ENCODE measurements at regions not wholly inside any gene's neighbourhood (a gene's known extent, or its start where the extent isn't known, plus 50 kb on each side); places are given as distances from the start of the nearest gene placed in this dataset.
A peak's percentile ranks its signal among the peaks of the same experiment; 100 is the strongest.

DNA sequence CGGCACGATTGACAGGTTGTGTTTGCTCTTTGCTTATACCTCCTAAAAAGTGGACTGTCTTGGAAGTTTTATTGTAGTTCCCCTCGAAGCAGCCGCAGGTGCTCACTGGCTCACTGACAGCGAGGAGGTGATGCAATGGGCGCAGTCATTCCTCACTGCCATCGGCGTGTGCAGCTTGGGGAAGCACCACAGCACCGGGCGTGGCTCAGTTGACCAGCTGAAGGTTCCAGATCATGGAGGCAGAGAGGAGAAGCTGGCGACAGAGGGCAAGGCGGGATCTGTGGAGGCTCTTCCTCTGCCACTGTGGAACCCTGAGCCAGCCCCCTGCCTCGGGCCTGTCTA is 72.1 kb upstream of the TNRC6C start:
- H3K27me3 ChIP-seq (ENCODE audit: insufficient read depth, low read length, poor library complexity), result peaks cover 5% of the 10 kb centered on the region
- no peak for DNase-seq
- no peak overlapping the region for H2AK5ac ChIP-seq (ENCODE audit: low read length)
- H2BK5ac ChIP-seq (ENCODE audit: low read length), result no peak overlapping the region
- H3K4me1 ChIP-seq (ENCODE audit: control insufficient read depth, low read depth, low read length), result no peaks in the 10 kb centered on the region
- no peak overlapping the region for H3K4ac ChIP-seq (ENCODE audit: low read depth, low read length)
- no peak overlapping the region for H3K4me3 ChIP-seq (ENCODE audit: low read length)
- H4K5ac ChIP-seq (ENCODE audit: low read length), result no peak overlapping the region
- H3K79me2 ChIP-seq (ENCODE audit: control insufficient read depth, insufficient read depth, low read length), result no peaks in the 10 kb centered on the region
- no peak overlapping the region for H2BK15ac ChIP-seq (replicated peaks; ENCODE audit: low read depth)
- H4K8ac ChIP-seq (ENCODE audit: low read depth, low read length), result no peak overlapping the region
- no peak overlapping the region for H3K56ac ChIP-seq (ENCODE audit: low read length)
- H3K4me2 ChIP-seq (ENCODE audit: low read length), result no peak overlapping the region
- WGBS (ENCODE audit: extremely low coverage, insufficient coverage, low lambda C conversion rate), result no CpG with 5 or more reads among the region's 13 CpGs
- no peak overlapping the region for H2BK120ac ChIP-seq (ENCODE audit: low read depth, low read length)
- H3K27ac ChIP-seq (ENCODE audit: low read depth, low read length), result no peak overlapping the region
- no peaks in the 10 kb centered on the region for H3K79me1 ChIP-seq (ENCODE audit: low read length)
- H3K23ac ChIP-seq (ENCODE audit: low read length), result no peak overlapping the region
- H3K9ac ChIP-seq (ENCODE audit: low read length), result no peak overlapping the region
- no peaks in the 10 kb centered on the region for H3K36me3 ChIP-seq (ENCODE audit: control insufficient read depth, insufficient read depth, low read length)
- no peak overlapping the region for H3K18ac ChIP-seq (ENCODE audit: low read length)

DNA sequence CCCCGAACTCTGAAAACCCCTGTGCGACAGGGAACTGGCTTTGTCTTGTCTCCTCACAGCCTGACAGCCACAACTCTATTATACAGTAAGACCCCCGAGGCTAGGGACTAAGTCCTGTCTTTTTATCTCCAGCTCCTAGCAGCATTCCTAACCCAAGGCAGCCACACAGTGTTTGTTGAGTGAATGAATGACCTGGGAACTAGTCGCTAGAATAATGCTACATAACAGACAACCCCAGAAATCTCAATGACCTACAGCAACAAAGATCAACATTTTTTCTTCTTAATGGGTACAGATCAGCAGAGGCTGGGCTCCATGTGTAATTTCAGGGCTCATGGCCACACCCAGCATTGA is 71.4 kb upstream of the TNRC6C start:
- Histone ChIP-seq H3K27me3 (ENCODE audit: insufficient read depth, low read length, poor library complexity) (peaks cover 5% of the 10 kb centered on the region), H4K5ac (ENCODE audit: low read length) (no peak overlapping the region), H2BK5ac (ENCODE audit: low read length) (no peak overlapping the region), H3K56ac (ENCODE audit: low read length) (no peak overlapping the region), H3K79me1 (ENCODE audit: low read length) (no peaks in the 10 kb centered on the region), H3K4ac (ENCODE audit: low read depth, low read length) (no peak overlapping the region), H3K9ac (ENCODE audit: low read length) (no peak overlapping the region), H2AK5ac (ENCODE audit: low read length) (no peak overlapping the region), H2BK15ac (replicated peaks; ENCODE audit: low read depth) (no peak overlapping the region), H3K18ac (ENCODE audit: low read length) (no peak overlapping the region), H2BK120ac (ENCODE audit: low read depth, low read length) (no peak overlapping the region), H3K36me3 (ENCODE audit: control insufficient read depth, insufficient read depth, low read length) (no peaks in the 10 kb centered on the region), H3K4me3 (ENCODE audit: low read length) (no peak overlapping the region), H3K23ac (ENCODE audit: low read length) (no peak overlapping the region), H3K27ac (ENCODE audit: low read depth, low read length) (no peak overlapping the region), H3K4me2 (ENCODE audit: low read length) (no peak overlapping the region), H3K79me2 (ENCODE audit: control insufficient read depth, insufficient read depth, low read length) (no peaks in the 10 kb centered on the region), H4K8ac (ENCODE audit: low read depth, low read length) (no peak overlapping the region), H3K4me1 (ENCODE audit: control insufficient read depth, low read depth, low read length) (no peaks in the 10 kb centered on the region)
- no CpG with 5 or more reads among the region's 4 CpGs for WGBS (ENCODE audit: extremely low coverage, insufficient coverage, low lambda C conversion rate)
- DNase-seq, result no peak

GRCh38 chr17:77887464-77888241 is 70.8 kb upstream of the TNRC6C start:
- Histone ChIP-seq H4K5ac (ENCODE audit: low read length) (no peak overlapping the region), H3K4me3 (ENCODE audit: low read length) (peak overlapping the region; percentile 28), H3K27ac (ENCODE audit: low read depth, low read length) (no peak overlapping the region), H3K4ac (ENCODE audit: low read depth, low read length) (no peak overlapping the region), H3K4me2 (ENCODE audit: low read length) (peak overlapping the region; percentile 89), H4K8ac (ENCODE audit: low read depth, low read length) (no peak overlapping the region), H3K36me3 (ENCODE audit: control insufficient read depth, insufficient read depth, low read length) (no peaks in the 10 kb centered on the region), H2AK5ac (ENCODE audit: low read length) (no peak overlapping the region), H3K23ac (ENCODE audit: low read length) (no peak overlapping the region), H3K4me1 (ENCODE audit: control insufficient read depth, low read depth, low read length) (no peaks in the 10 kb centered on the region), H3K79me1 (ENCODE audit: low read length) (no peaks in the 10 kb centered on the region), H2BK120ac (ENCODE audit: low read depth, low read length) (no peak overlapping the region), H3K56ac (ENCODE audit: low read length) (peak overlapping the region; percentile 59), H3K79me2 (ENCODE audit: control insufficient read depth, insufficient read depth, low read length) (no peaks in the 10 kb centered on the region), H2BK5ac (ENCODE audit: low read length) (no peak overlapping the region), H2BK15ac (replicated peaks; ENCODE audit: low read depth) (no peak overlapping the region), H3K27me3 (ENCODE audit: insufficient read depth, low read length, poor library complexity) (peaks cover 5% of the 10 kb centered on the region), H3K18ac (ENCODE audit: low read length) (no peak overlapping the region), H3K9ac (ENCODE audit: low read length) (peak overlapping the region; percentile 33)
- DNase-seq, result peak; percentile 29
- no CpG with 5 or more reads among the region's 44 CpGs for WGBS (ENCODE audit: extremely low coverage, insufficient coverage, low lambda C conversion rate)

DNA sequence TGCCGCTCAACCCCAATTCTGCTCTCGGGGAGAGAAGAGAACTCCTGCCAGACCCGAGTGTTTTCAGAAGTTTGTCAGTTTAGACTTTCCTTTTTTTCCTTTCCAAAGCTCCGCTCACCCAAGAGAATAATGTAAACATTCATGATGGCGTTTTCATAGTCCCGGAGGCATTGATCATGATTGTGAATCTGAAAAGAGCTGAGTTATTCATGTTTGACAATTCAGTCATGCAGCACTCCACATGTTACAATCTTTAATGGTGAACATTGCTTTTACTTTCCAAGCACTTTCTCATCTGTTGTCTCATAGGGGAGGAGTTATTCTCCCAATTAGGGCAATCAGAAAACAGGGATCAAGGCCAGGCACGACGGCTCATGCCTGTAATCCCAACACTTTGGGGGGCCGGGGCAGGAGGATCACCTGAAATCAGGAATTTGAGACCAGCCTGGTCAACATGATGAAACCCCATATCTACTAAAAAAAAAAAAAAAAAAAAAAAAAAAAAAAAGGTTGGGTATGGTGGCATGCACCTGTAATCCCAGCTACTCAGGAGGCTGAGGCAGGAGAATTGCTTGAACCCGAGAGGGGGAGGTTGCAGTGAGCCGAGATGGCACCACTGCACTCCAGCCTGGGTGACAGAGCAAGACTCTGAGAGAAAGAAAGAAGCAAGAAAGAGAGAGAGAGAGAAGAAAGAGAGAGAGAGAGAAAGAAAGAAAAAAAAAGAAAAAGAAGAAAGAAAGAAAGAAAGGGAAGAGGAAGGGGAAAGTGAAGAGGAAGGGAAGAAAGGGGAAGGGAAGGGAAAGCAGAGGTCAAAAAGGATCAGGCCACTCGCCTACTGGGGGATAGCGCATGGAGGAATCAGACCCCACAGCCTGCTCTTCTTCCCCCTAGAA is 70.0 kb upstream of the TNRC6C start:
- H3K79me1 ChIP-seq (ENCODE audit: low read length), result no peaks in the 10 kb centered on the region
- no peak overlapping the region for H3K18ac ChIP-seq (ENCODE audit: low read length)
- WGBS (ENCODE audit: extremely low coverage, insufficient coverage, low lambda C conversion rate), result no CpG with 5 or more reads among the region's 13 CpGs
- no peak overlapping the region for H3K23ac ChIP-seq (ENCODE audit: low read length)
- no peak for DNase-seq
- peak overlapping the region; percentile 89 for H3K4me2 ChIP-seq (ENCODE audit: low read length)
- H2AK5ac ChIP-seq (ENCODE audit: low read length), result no peak overlapping the region
- H4K8ac ChIP-seq (ENCODE audit: low read depth, low read length), result no peak overlapping the region
- H3K56ac ChIP-seq (ENCODE audit: low read length), result no peak overlapping the region
- no peak overlapping the region for H2BK120ac ChIP-seq (ENCODE audit: low read depth, low read length)
- no peak overlapping the region for H3K4ac ChIP-seq (ENCODE audit: low read depth, low read length)
- H3K36me3 ChIP-seq (ENCODE audit: control insufficient read depth, insufficient read depth, low read length), result no peaks in the 10 kb centered on the region
- H2BK5ac ChIP-seq (ENCODE audit: low read length), result no peak overlapping the region
- peaks cover 5% of the 10 kb centered on the region for H3K27me3 ChIP-seq (ENCODE audit: insufficient read depth, low read length, poor library complexity)
- H2BK15ac ChIP-seq (replicated peaks; ENCODE audit: low read depth), result no peak overlapping the region
- H3K9ac ChIP-seq (ENCODE audit: low read length), result no peak overlapping the region
- H3K4me1 ChIP-seq (ENCODE audit: control insufficient read depth, low read depth, low read length), result no peaks in the 10 kb centered on the region
- no peak overlapping the region for H3K27ac ChIP-seq (ENCODE audit: low read depth, low read length)
- no peak overlapping the region for H4K5ac ChIP-seq (ENCODE audit: low read length)
- no peak overlapping the region for H3K4me3 ChIP-seq (ENCODE audit: low read length)
- H3K79me2 ChIP-seq (ENCODE audit: control insufficient read depth, insufficient read depth, low read length), result no peaks in the 10 kb centered on the region

GRCh38 chr17:77889135-77889505 is 69.4 kb upstream of the TNRC6C start:
- no peak for DNase-seq
- no peak overlapping the region for H3K27ac ChIP-seq (ENCODE audit: low read depth, low read length)
- no peak overlapping the region for H3K4me2 ChIP-seq (ENCODE audit: low read length)
- H3K27me3 ChIP-seq (ENCODE audit: insufficient read depth, low read length, poor library complexity), result peaks cover 5% of the 10 kb centered on the region
- no peaks in the 10 kb centered on the region for H3K79me1 ChIP-seq (ENCODE audit: low read length)
- no peak overlapping the region for H3K56ac ChIP-seq (ENCODE audit: low read length)
- no peak overlapping the region for H4K8ac ChIP-seq (ENCODE audit: low read depth, low read length)
- no peaks in the 10 kb centered on the region for H3K79me2 ChIP-seq (ENCODE audit: control insufficient read depth, insufficient read depth, low read length)
- H2AK5ac ChIP-seq (ENCODE audit: low read length), result no peak overlapping the region
- H3K18ac ChIP-seq (ENCODE audit: low read length), result no peak overlapping the region
- no peak overlapping the region for H2BK15ac ChIP-seq (replicated peaks; ENCODE audit: low read depth)
- H3K4me3 ChIP-seq (ENCODE audit: low read length), result no peak overlapping the region
- no peak overlapping the region for H2BK5ac ChIP-seq (ENCODE audit: low read length)
- H3K9ac ChIP-seq (ENCODE audit: low read length), result no peak overlapping the region
- no peaks in the 10 kb centered on the region for H3K4me1 ChIP-seq (ENCODE audit: control insufficient read depth, low read depth, low read length)
- H3K4ac ChIP-seq (ENCODE audit: low read depth, low read length), result no peak overlapping the region
- H3K36me3 ChIP-seq (ENCODE audit: control insufficient read depth, insufficient read depth, low read length), result no peaks in the 10 kb centered on the region
- no CpG with 5 or more reads among the region's 4 CpGs for WGBS (ENCODE audit: extremely low coverage, insufficient coverage, low lambda C conversion rate)
- H3K23ac ChIP-seq (ENCODE audit: low read length), result no peak overlapping the region
- H2BK120ac ChIP-seq (ENCODE audit: low read depth, low read length), result no peak overlapping the region
- H4K5ac ChIP-seq (ENCODE audit: low read length), result no peak overlapping the region

Data from mesendoderm (in vitro differentiated cells).